Trophoblast cell (in vitro differentiated cells and primary cell): ENCODE measurements at regions not wholly inside any gene's neighbourhood (a gene's known extent, or its start where the extent isn't known, plus 50 kb on each side); places are given as distances from the start of the nearest gene placed in this dataset.

Experiments
- DNase-seq, 2 donors: peaks; one replicate each; pipeline ENCODE4 v3.0.0-alpha.2; 2016
- H2AFZ ChIP-seq: 2 replicates; pipeline ENCODE4 v1.6.1; 2013; ENCODE audit warnings: low read length, moderate library complexity, mild to moderate bottlenecking; ENCODE audit not compliant: insufficient read depth, poor library complexity
- H2AK5ac ChIP-seq: 2 replicates; pipeline ENCODE4 v1.6.1; 2013; ENCODE audit warnings: mild to moderate bottlenecking, low read length
- H2BK120ac ChIP-seq: 2 replicates; pipeline ENCODE4 v1.6.1; 2013; ENCODE audit warnings: low read length, mild to moderate bottlenecking, moderate library complexity; ENCODE audit not compliant: insufficient read depth, poor library complexity
- H2BK12ac ChIP-seq: 2 replicates; pipeline ENCODE4 v1.6.1; 2013; ENCODE audit warnings: mild to moderate bottlenecking, low read length, moderate library complexity
- H2BK5ac ChIP-seq: 2 replicates; pipeline ENCODE4 v1.6.1; 2013; ENCODE audit warnings: low read length, low read depth, moderate library complexity, mild to moderate bottlenecking; ENCODE audit not compliant: poor library complexity
- H3K14ac ChIP-seq: 2 replicates; pipeline ENCODE4 v1.6.1; 2013; ENCODE audit warnings: mild to moderate bottlenecking, low read length
- H3K18ac ChIP-seq: 2 replicates; pipeline ENCODE4 v1.6.1; 2013; ENCODE audit warnings: mild to moderate bottlenecking, low read length
- H3K23ac ChIP-seq: 2 replicates; pipeline ENCODE4 v1.6.1; 2013; ENCODE audit warnings: low read length
- H3K27ac ChIP-seq: 2 replicates; pipeline ENCODE4 v1.5.1; 2013; ENCODE audit warnings: low read depth, mild to moderate bottlenecking, inconsistent platforms, low read length, moderate library complexity
- H3K27me3 ChIP-seq: 2 replicates; pipeline ENCODE4 v1.6.1; 2013; ENCODE audit warnings: inconsistent platforms, mild to moderate bottlenecking, low read length, moderate library complexity; ENCODE audit not compliant: insufficient read depth
- H3K36me3 ChIP-seq, 2 experiments: 1 replicate in 1 of 2; 2 replicates in 1 of 2; pipeline ENCODE4 v1.6.1; 2013; ENCODE audit warnings: low read length in 2 of 2, mild to moderate bottlenecking in 2 of 2, moderate library complexity in 1 of 2; ENCODE audit not compliant: insufficient read depth in 2 of 2, control insufficient read depth in 1 of 2
- H3K4ac ChIP-seq: 2 replicates; pipeline ENCODE4 v1.6.1; 2013; ENCODE audit warnings: low read depth, mild to moderate bottlenecking, low read length, moderate library complexity
- H3K4me1 ChIP-seq, 2 experiments: 1 replicate in 1 of 2; 2 replicates in 1 of 2; pipeline ENCODE4 v1.6.1; 2013; ENCODE audit warnings: low read length in 2 of 2, mild to moderate bottlenecking in 2 of 2, moderate library complexity in 1 of 2; ENCODE audit not compliant: insufficient read depth in 2 of 2, control insufficient read depth in 1 of 2
- H3K4me2 ChIP-seq: 2 replicates; pipeline ENCODE4 v1.6.1; 2013; ENCODE audit warnings: inconsistent platforms, mild to moderate bottlenecking, low read length, moderate library complexity
- H3K4me3 ChIP-seq: 2 replicates; pipeline ENCODE4 v1.5.1; 2013; ENCODE audit warnings: mild to moderate bottlenecking, low read depth, low read length, inconsistent platforms
- H3K79me1 ChIP-seq: one replicate; pipeline ENCODE4 v1.6.1; 2013; ENCODE audit warnings: low read length
- H3K79me2 ChIP-seq: 2 replicates; pipeline ENCODE4 v1.6.1; 2013; ENCODE audit warnings: low read length, mild to moderate bottlenecking; ENCODE audit not compliant: control insufficient read depth, insufficient read depth, poor library complexity
- H3K9ac ChIP-seq: 2 replicates; pipeline ENCODE4 v1.6.1; 2013; ENCODE audit warnings: mild to moderate bottlenecking, low read length
- H3K9me3 ChIP-seq: 2 replicates; pipeline ENCODE4 v1.6.1; 2013; ENCODE audit warnings: low read depth, mild to moderate bottlenecking, control low read depth, inconsistent platforms, low read length; ENCODE audit not compliant: insufficient read depth
- H4K12ac ChIP-seq: 2 replicates; pipeline ENCODE4 v1.6.1; 2013; ENCODE audit warnings: low read depth, mild to moderate bottlenecking, low read length, moderate library complexity
- H4K8ac ChIP-seq: 2 replicates; pipeline ENCODE4 v1.6.1; 2013; ENCODE audit warnings: low read depth, mild to moderate bottlenecking, low read length, moderate library complexity
- H4K91ac ChIP-seq: one replicate; pipeline ENCODE4 v1.6.1; 2013; ENCODE audit warnings: low read depth, mild to moderate bottlenecking, low read length, moderate library complexity
- WGBS: extraction: QIAGEN DNeasy Blood & Tissue Kit; methylation state at CpG from one replicate; pipeline ENCODE4 v1.1.7; 2013; ENCODE audit warnings: missing lambda C conversion rate; ENCODE audit not compliant: insufficient read length, insufficient coverage; ENCODE audit errors: extremely low coverage; 5-methylcytosine and 5-hydroxymethylcytosine counted together

- Histone ChIP-seq H2BK5ac (no peak overlapping the region), H3K4me3 (no peak overlapping the region), H4K12ac (no peak overlapping the region), H3K23ac (no peak overlapping the region), H2AK5ac (no peak overlapping the region), H4K8ac (no peak overlapping the region), H3K9me3 (peaks cover 2% of the 10 kb centered on the region), H3K9ac (no peak overlapping the region), H3K4me1 (no peaks in the 10 kb centered on the region), H2BK12ac (no peak overlapping the region), H4K91ac (no peak overlapping the region), H3K36me3 (no peaks in the 10 kb centered on the region), H2AFZ (no peak overlapping the region), H2BK120ac (no peak overlapping the region), H3K4ac (no peak overlapping the region), H3K18ac (no peak overlapping the region), H3K4me2 (no peak overlapping the region), H3K79me1 (no peaks in the 10 kb centered on the region), H3K27me3 (no peaks in the 10 kb centered on the region), H3K14ac (no peak overlapping the region), H3K79me2 (no peaks in the 10 kb centered on the region), H3K27ac (no peak overlapping the region)
- no peak for DNase-seq
- no CpG with 5 or more reads among the region's 16 CpGs for WGBS
These were observed 455.1 kb upstream of the HS6ST1 start for GRCh38 chr2:128773641-128774319.

GRCh38 chr2:128774320-128775216 is 455.9 kb upstream of the HS6ST1 start:
- Histone ChIP-seq H2BK5ac (no peak overlapping the region), H3K9me3 (peaks cover 2% of the 10 kb centered on the region), H3K4me1 (no peaks in the 10 kb centered on the region), H4K91ac (no peak overlapping the region), H3K14ac (no peak overlapping the region), H3K4me2 (no peak overlapping the region), H3K27ac (no peak overlapping the region), H2AK5ac (no peak overlapping the region), H3K18ac (no peak overlapping the region), H3K27me3 (no peaks in the 10 kb centered on the region), H3K4me3 (no peak overlapping the region), H3K79me2 (no peaks in the 10 kb centered on the region), H3K9ac (no peak overlapping the region), H3K4ac (no peak overlapping the region), H2BK120ac (no peak overlapping the region), H4K8ac (no peak overlapping the region), H3K23ac (no peak overlapping the region), H4K12ac (no peak overlapping the region), H2AFZ (no peak overlapping the region), H3K36me3 (no peaks in the 10 kb centered on the region), H2BK12ac (no peak overlapping the region), H3K79me1 (no peaks in the 10 kb centered on the region)
- no CpG with 5 or more reads among the region's 7 CpGs for WGBS
- no peak for DNase-seq

DNA sequence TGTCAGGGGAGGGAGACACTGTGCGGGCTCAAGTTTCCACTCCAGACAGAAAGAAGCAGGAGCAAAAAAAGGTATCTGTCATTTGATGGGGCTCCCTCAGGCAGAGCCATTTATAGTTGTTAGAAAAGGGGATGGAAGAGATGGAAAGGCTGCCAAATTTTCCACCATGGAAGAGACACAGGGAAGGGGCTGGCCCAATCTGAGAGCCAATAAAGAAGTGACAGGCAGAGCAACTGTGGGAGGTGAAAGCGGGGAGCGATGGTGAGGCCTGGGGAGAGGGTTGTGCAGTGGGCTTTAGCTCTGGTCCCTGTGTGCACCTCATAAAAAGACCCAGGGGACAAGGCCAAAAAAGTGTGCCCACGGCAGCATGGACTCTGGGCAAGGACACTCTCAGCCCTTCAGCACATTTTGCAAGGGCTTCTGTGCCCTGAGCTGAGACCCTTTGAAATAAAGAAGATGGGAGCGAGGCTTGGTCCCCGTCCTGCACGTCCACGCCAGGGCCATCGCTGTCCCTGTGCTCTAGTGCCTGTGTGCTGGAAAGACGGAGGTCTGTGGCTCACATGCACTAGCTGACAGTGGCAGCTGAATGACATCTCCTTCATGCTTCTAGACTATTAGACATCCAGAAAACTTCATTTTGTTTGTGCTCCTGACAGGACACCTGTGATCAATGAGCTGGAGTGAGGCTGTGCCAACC is 456.7 kb upstream of the HS6ST1 start:
- Histone ChIP-seq H3K4me1 (no peaks in the 10 kb centered on the region), H3K23ac (no peak overlapping the region), H3K27me3 (no peaks in the 10 kb centered on the region), H4K8ac (no peak overlapping the region), H3K9me3 (peaks cover 2% of the 10 kb centered on the region), H4K91ac (no peak overlapping the region), H2BK120ac (no peak overlapping the region), H3K14ac (no peak overlapping the region), H4K12ac (no peak overlapping the region), H3K79me2 (no peaks in the 10 kb centered on the region), H3K18ac (no peak overlapping the region), H2AFZ (no peak overlapping the region), H2AK5ac (no peak overlapping the region), H3K79me1 (no peaks in the 10 kb centered on the region), H3K9ac (no peak overlapping the region), H2BK5ac (no peak overlapping the region), H3K4me2 (no peak overlapping the region), H3K4ac (no peak overlapping the region), H3K36me3 (no peaks in the 10 kb centered on the region), H2BK12ac (no peak overlapping the region), H3K27ac (no peak overlapping the region), H3K4me3 (no peak overlapping the region)
- no CpG with 5 or more reads among the region's 10 CpGs for WGBS
- no peak for DNase-seq

DNA sequence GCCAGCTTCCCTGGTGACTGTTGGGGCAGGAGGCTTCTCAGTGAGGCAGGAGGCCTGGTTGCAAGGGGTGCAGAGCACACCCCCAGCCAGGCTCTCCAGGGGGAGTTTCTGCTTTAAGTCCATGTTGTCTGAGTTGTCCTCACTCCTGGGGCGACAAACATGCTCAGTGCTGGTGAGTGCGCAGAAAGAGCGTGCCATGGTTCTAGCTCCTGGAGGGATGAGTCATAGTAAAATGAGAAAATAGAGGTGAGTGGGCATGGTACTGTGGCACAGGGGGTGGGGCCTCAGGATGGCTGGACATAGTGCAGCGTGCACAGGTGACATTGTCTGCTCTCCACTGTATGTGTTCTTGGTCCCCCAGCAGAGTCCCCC is 457.2 kb upstream of the HS6ST1 start:
- no peak overlapping the region for H3K4me3 ChIP-seq
- H2AK5ac ChIP-seq = no peak overlapping the region
- H3K79me1 ChIP-seq = no peaks in the 10 kb centered on the region
- no peak overlapping the region for H3K27ac ChIP-seq
- H4K8ac ChIP-seq = no peak overlapping the region
- H4K91ac ChIP-seq = no peak overlapping the region
- no peak overlapping the region for H3K18ac ChIP-seq
- no peak overlapping the region for H3K9ac ChIP-seq
- H3K4me1 ChIP-seq = no peaks in the 10 kb centered on the region
- no peak overlapping the region for H3K4me2 ChIP-seq
- DNase-seq = no peak
- no peaks in the 10 kb centered on the region for H3K36me3 ChIP-seq
- H2BK120ac ChIP-seq = no peak overlapping the region
- H3K79me2 ChIP-seq = no peaks in the 10 kb centered on the region
- H3K9me3 ChIP-seq = peaks cover 2% of the 10 kb centered on the region
- no peak overlapping the region for H2BK5ac ChIP-seq
- no peak overlapping the region for H3K14ac ChIP-seq
- WGBS = no CpG with 5 or more reads among the region's 4 CpGs
- H3K27me3 ChIP-seq = no peaks in the 10 kb centered on the region
- H3K4ac ChIP-seq = no peak overlapping the region
- no peak overlapping the region for H4K12ac ChIP-seq
- no peak overlapping the region for H2BK12ac ChIP-seq
- no peak overlapping the region for H3K23ac ChIP-seq
- H2AFZ ChIP-seq = no peak overlapping the region
